H9 (cell line): ENCODE measurements at regions not wholly inside any gene's neighbourhood (a gene's known extent, or its start where the extent isn't known, plus 50 kb on each side); places are given as distances from the start of the nearest gene placed in this dataset.

Source experiments
- DNase-seq: peaks from one replicate; pipeline ENCODE4 v3.0.0-alpha.2; 2017
- H2AFZ ChIP-seq: one replicate; pipeline ENCODE4 v1.6.1; 2013; ENCODE audit warnings: mild to moderate bottlenecking, low read length, control low read depth, moderate library complexity
- H2AK5ac ChIP-seq: 2 replicates; pipeline ENCODE4 v1.6.1; 2013; ENCODE audit warnings: low read length, control low read depth, mixed read lengths; ENCODE audit not compliant: insufficient read length
- H2BK120ac ChIP-seq: one replicate; pipeline ENCODE4 v1.6.1; 2013; ENCODE audit warnings: low read depth, mild to moderate bottlenecking, low read length, control low read depth, inconsistent platforms; ENCODE audit not compliant: poor library complexity, severe bottlenecking
- H2BK12ac ChIP-seq: 2 replicates; pipeline ENCODE4 v1.6.1; 2013; ENCODE audit warnings: low read length, control low read depth, mixed read lengths, low read depth; ENCODE audit not compliant: insufficient read length
- H2BK15ac ChIP-seq: 2 replicates; pipeline ENCODE4 v1.6.1; 2013; ENCODE audit warnings: low read depth, low read length, control low read depth
- H2BK20ac ChIP-seq: one replicate; pipeline ENCODE4 v1.6.1; 2013; ENCODE audit warnings: low read depth, mild to moderate bottlenecking, low read length, control low read depth, inconsistent platforms; ENCODE audit not compliant: poor library complexity, severe bottlenecking
- H2BK5ac ChIP-seq: 2 replicates; pipeline ENCODE4 v1.6.1; 2013; ENCODE audit warnings: low read length, control low read depth, mixed read lengths; ENCODE audit not compliant: insufficient read length
- H3K14ac ChIP-seq: 2 replicates; pipeline ENCODE4 v1.6.1; 2013; ENCODE audit warnings: low read length, control low read depth; ENCODE audit not compliant: insufficient read depth
- H3K18ac ChIP-seq: 2 replicates; pipeline ENCODE4 v1.6.1; 2013; ENCODE audit warnings: low read depth, mild to moderate bottlenecking, mixed read lengths, low read length, control low read depth; ENCODE audit not compliant: insufficient read length
- H3K23ac ChIP-seq: 2 replicates; pipeline ENCODE4 v1.6.1; 2013; ENCODE audit warnings: low read length, control low read depth, mixed read lengths, low read depth; ENCODE audit not compliant: insufficient read length
- H3K23me2 ChIP-seq: 2 replicates; pipeline ENCODE4 v1.6.1; 2013; ENCODE audit warnings: low read depth, mild to moderate bottlenecking, mixed read lengths, low read length, control low read depth; ENCODE audit not compliant: insufficient read length, poor library complexity, severe bottlenecking
- H3K27ac ChIP-seq: 2 replicates; pipeline ENCODE4 v1.5.1; 2013; ENCODE audit warnings: low read length, control low read depth, mixed read lengths, low read depth; ENCODE audit not compliant: insufficient read length
- H3K27me3 ChIP-seq: 2 replicates; pipeline ENCODE4 v1.6.1; 2013; ENCODE audit warnings: low read length, control low read depth, inconsistent platforms; ENCODE audit not compliant: insufficient read depth
- H3K4ac ChIP-seq: 2 replicates; pipeline ENCODE4 v1.6.1; 2013; ENCODE audit warnings: low read depth, mild to moderate bottlenecking, control low read depth, inconsistent platforms, low read length, moderate library complexity
- H3K4me1 ChIP-seq: 2 replicates; pipeline ENCODE4 v1.6.1; 2013; ENCODE audit warnings: low read length, control low read depth, inconsistent platforms; ENCODE audit not compliant: insufficient read depth
- H3K4me2 ChIP-seq: 2 replicates; pipeline ENCODE4 v1.6.1; 2013; ENCODE audit warnings: low read length, control low read depth, mixed read lengths; ENCODE audit not compliant: insufficient read length, insufficient read depth
- H3K56ac ChIP-seq: 2 replicates; pipeline ENCODE4 v1.6.1; 2013; ENCODE audit warnings: low read depth, mild to moderate bottlenecking, mixed read lengths, low read length, control low read depth; ENCODE audit not compliant: insufficient read length
- H3K79me1 ChIP-seq: 2 replicates; pipeline ENCODE4 v1.6.1; 2013; ENCODE audit warnings: low read depth, mild to moderate bottlenecking, moderate library complexity, low read length, control low read depth, inconsistent platforms; ENCODE audit not compliant: insufficient read depth, poor library complexity, severe bottlenecking
- H3K79me2 ChIP-seq: 2 replicates; pipeline ENCODE4 v1.6.1; 2013; ENCODE audit warnings: low read length, control low read depth, inconsistent platforms; ENCODE audit not compliant: insufficient read depth
- H3K9ac ChIP-seq: 2 replicates; pipeline ENCODE4 v1.6.1; 2013; ENCODE audit warnings: low read length, control low read depth, mixed read lengths; ENCODE audit not compliant: insufficient read length; ENCODE audit errors: extremely low read depth
- H3K9me3 ChIP-seq: one replicate; pipeline ENCODE4 v1.6.1; 2013; ENCODE audit warnings: low read depth, low read length, inconsistent platforms; ENCODE audit not compliant: control insufficient read depth
- H3T11ph ChIP-seq: one replicate; pipeline ENCODE4 v1.6.1; 2013; ENCODE audit warnings: mild to moderate bottlenecking, low read length, control low read depth, inconsistent platforms
- H4K20me1 ChIP-seq: one replicate; pipeline ENCODE4 v1.6.1; 2013; ENCODE audit not compliant: control insufficient read depth, insufficient read length, insufficient read depth
- H4K5ac ChIP-seq: 2 replicates; pipeline ENCODE4 v1.6.1; 2013; ENCODE audit warnings: low read depth, mild to moderate bottlenecking, mixed read lengths, low read length, control low read depth; ENCODE audit not compliant: insufficient read length
- H4K8ac ChIP-seq: replicated peaks from 2 replicates; pipeline ENCODE4 v1.6.1; 2013; ENCODE audit warnings: low read length, control low read depth, mixed read lengths, low read depth; ENCODE audit not compliant: insufficient read length
- H4K91ac ChIP-seq: 2 replicates; pipeline ENCODE4 v1.6.1; 2013; ENCODE audit warnings: low read depth, mild to moderate bottlenecking, moderate library complexity, mixed read lengths, low read length, control low read depth; ENCODE audit not compliant: insufficient read length
- H3K27ac Mint-ChIP-seq, 3 experiments: 2 replicates in 2 of 3; 3 replicates in 1 of 3; pipeline ENCODE4 v1.8.0; 2020 to 2021; ENCODE audit warnings: mixed read lengths in 3 of 3, mild to moderate bottlenecking in 1 of 3, moderate library complexity in 1 of 3
- H3K27me3 Mint-ChIP-seq: 2 replicates; pipeline ENCODE4 v1.8.0; 2021; ENCODE audit warnings: low read depth, mild to moderate bottlenecking, moderate library complexity, mixed read lengths
- H3K36me3 Mint-ChIP-seq, 3 experiments: 2 replicates in 2 of 3; 3 replicates in 1 of 3; pipeline ENCODE4 v1.8.0; 2020 to 2021; ENCODE audit warnings: low read depth in 3 of 3, mixed read lengths in 3 of 3; ENCODE audit not compliant: insufficient read depth in 1 of 3
- H3K4me1 Mint-ChIP-seq, 2 experiments: 2 replicates each; pipeline ENCODE4 v1.8.0; 2020; ENCODE audit warnings: mixed read lengths in 2 of 2
- H3K4me3 Mint-ChIP-seq, 2 experiments: 2 replicates in 1 of 2; 3 replicates in 1 of 2; pipeline ENCODE4 v1.8.0; 2020 to 2021; ENCODE audit warnings: mild to moderate bottlenecking in 2 of 2, mixed read lengths in 2 of 2, moderate library complexity in 1 of 2
- H3K9me3 Mint-ChIP-seq, 2 experiments: 2 replicates in 1 of 2; 3 replicates in 1 of 2; pipeline ENCODE4 v1.8.0; 2020; ENCODE audit warnings: mild to moderate bottlenecking in 2 of 2, mixed read lengths in 2 of 2, moderate library complexity in 1 of 2
- WGBS: extraction: QIAGEN DNeasy Blood & Tissue Kit; methylation state at CpG from one replicate; pipeline ENCODE4 v1.1.7; 2013; ENCODE audit warnings: missing lambda C conversion rate, low lambda C conversion rate, mixed read lengths; ENCODE audit not compliant: insufficient read length; ENCODE audit errors: extremely low coverage; 5-methylcytosine and 5-hydroxymethylcytosine counted together
- TF ChIP-seq, protein P1 (sequence below): fragments of 200-600 bp; sonication (generic); conservative IDR thresholded peaks from 3 replicates; pipeline ENCODE4 v1.8.0; 2021; ENCODE audit warnings: antibody characterized with exemption, mild to moderate bottlenecking

DNA sequence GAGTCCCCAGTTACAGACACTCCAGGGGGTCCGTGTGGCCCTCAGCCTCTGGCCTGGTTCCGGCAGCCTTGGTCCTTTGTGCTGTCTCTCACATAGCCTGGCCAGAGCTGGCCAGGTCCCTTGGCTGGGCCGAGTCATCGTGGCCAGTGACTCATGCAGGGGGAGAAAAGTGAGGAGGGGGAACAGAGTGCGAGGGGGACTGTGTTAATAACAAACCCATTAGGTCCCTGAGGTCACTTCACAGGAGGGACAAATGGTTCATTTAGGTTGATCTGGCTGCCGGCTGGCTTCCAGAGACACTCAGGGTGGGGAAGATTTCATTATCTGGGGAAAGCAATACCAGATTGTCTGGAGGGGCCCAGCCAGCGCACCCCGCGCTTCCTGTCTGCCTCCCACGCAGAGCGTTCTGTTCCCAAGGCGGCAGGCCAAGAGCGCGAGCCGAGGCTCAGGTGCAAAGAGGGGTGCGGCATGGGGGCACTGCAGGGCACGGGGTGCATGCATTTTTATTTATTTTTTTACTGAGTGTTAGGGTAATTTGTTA is 223.1 kb downstream of the SEC14L1 start:
- H2AK5ac ChIP-seq, result no peak overlapping the region
- H3K27me3 ChIP-seq, result no peaks in the 10 kb centered on the region
- H3K79me2 ChIP-seq, result peaks cover 5% of the 10 kb centered on the region; the same call in 1 of the 2 replicates
- no peak overlapping the region for H3K18ac ChIP-seq
- no CpG with 5 or more reads among the region's 17 CpGs for WGBS
- H2BK120ac ChIP-seq, result no peak overlapping the region
- H3K27ac ChIP-seq, result no peak overlapping the region
- no peak overlapping the region for H3K23ac ChIP-seq
- Mint-ChIP-seq H3K27ac (peak overlapping the region in 2 of 3 experiments; percentile 50 to 88; a peak in 2 of 7 replicates), H3K27me3 (no peaks in the 10 kb centered on the region; the same call in 1 of the 2 replicates), H3K4me3 (no peak overlapping the region), H3K4me1 (peaks cover 29 to 36% of the 10 kb centered on the region in 2 experiments), H3K36me3 (peaks cover 0 to 4% (median 3%) of the 10 kb centered on the region in 3 experiments; a peak in 4 of 7 replicates), H3K9me3 (no peaks in the 10 kb centered on the region)
- no peak overlapping the region for H3K14ac ChIP-seq
- H2BK15ac ChIP-seq, result no peak overlapping the region
- H4K91ac ChIP-seq, result no peak overlapping the region
- no peaks in the 10 kb centered on the region for H3K9me3 ChIP-seq
- no peak overlapping the region for H3T11ph ChIP-seq
- no peak overlapping the region for H4K5ac ChIP-seq
- H3K23me2 ChIP-seq, result no peaks in the 10 kb centered on the region
- H2BK5ac ChIP-seq, result no peak overlapping the region
- H3K56ac ChIP-seq, result no peak overlapping the region
- no peak overlapping the region for H3K4me2 ChIP-seq
- DNase-seq, result peak; percentile 29
- no peak overlapping the region for H4K8ac ChIP-seq
- peaks cover 6% of the 10 kb centered on the region; the same call in 1 of the 2 replicates for H3K4me1 ChIP-seq
- H2AFZ ChIP-seq, result no peak overlapping the region
- no peak overlapping the region for H2BK12ac ChIP-seq
- TF ChIP-seq, protein P1, sequence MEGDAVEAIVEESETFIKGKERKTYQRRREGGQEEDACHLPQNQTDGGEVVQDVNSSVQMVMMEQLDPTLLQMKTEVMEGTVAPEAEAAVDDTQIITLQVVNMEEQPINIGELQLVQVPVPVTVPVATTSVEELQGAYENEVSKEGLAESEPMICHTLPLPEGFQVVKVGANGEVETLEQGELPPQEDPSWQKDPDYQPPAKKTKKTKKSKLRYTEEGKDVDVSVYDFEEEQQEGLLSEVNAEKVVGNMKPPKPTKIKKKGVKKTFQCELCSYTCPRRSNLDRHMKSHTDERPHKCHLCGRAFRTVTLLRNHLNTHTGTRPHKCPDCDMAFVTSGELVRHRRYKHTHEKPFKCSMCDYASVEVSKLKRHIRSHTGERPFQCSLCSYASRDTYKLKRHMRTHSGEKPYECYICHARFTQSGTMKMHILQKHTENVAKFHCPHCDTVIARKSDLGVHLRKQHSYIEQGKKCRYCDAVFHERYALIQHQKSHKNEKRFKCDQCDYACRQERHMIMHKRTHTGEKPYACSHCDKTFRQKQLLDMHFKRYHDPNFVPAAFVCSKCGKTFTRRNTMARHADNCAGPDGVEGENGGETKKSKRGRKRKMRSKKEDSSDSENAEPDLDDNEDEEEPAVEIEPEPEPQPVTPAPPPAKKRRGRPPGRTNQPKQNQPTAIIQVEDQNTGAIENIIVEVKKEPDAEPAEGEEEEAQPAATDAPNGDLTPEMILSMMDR, result no peak
- no peak overlapping the region for H2BK20ac ChIP-seq
- H3K4ac ChIP-seq, result no peak overlapping the region
- H3K79me1 ChIP-seq, result peaks cover 3% of the 10 kb centered on the region
- H3K9ac ChIP-seq, result no peak overlapping the region
- H4K20me1 ChIP-seq, result no peaks in the 10 kb centered on the region
